HG03342 (cell line): ENCODE measurements at regions not wholly inside any gene's neighbourhood (a gene's known extent, or its start where the extent isn't known, plus 50 kb on each side); places are given as distances from the start of the nearest gene placed in this dataset.

Experiments
- ATAC-seq: cut with Tn5 transposase; IDR thresholded peaks from one replicate; pipeline ENCODE4 v1.9.1; 2021; ENCODE audit warnings: mild to moderate bottlenecking, moderate library complexity; ENCODE audit not compliant: unreplicated experiment

- no peak for ATAC-seq
Observed at GRCh38 chr2:7940723-7941122, 741.1 kb upstream of the ID2 start.

DNA sequence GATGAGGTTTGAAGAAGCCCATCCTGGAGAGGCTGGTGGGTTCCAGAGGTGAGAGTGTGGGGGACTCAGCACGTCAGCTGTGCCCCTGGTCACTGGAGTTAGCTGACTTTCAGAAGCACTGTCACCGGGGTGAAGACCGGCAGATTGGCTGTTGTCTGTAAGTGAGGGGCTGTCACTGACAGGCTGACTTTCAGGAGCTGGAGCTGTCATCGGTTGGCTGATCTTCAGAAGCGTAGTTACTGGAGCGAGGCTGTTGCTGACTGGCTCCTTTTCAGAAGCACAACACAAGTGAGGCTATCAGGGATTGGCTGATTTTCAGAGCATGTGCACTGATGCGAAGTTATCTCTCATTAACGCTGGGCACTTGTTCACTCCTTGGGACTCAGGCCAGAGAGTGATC lies 738.4 kb upstream of the ID2 start:
- no peak for ATAC-seq

DNA sequence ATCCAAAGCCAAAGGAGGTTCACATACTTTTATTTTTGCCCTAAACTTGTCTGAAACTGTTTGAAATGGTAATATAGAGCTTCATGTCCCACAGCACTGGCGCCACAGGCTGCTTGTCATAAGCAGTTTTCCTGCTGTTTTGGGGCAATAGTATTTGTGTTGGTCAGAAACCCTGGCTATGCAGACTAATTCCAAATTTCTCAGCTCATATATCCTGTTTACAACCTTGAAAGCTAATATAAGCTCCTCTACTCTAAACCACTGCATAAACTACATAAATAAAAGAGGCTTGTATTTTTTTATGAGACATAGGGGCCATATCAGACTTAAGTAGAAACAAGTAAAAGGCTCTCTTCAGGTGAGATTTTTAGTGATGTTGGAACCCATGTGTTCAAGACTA lies 736.8 kb upstream of the ID2 start:
- ATAC-seq: no peak

GRCh38 chr2:7950035-7950612 lies 731.7 kb upstream of the ID2 start:
- no peak for ATAC-seq

DNA sequence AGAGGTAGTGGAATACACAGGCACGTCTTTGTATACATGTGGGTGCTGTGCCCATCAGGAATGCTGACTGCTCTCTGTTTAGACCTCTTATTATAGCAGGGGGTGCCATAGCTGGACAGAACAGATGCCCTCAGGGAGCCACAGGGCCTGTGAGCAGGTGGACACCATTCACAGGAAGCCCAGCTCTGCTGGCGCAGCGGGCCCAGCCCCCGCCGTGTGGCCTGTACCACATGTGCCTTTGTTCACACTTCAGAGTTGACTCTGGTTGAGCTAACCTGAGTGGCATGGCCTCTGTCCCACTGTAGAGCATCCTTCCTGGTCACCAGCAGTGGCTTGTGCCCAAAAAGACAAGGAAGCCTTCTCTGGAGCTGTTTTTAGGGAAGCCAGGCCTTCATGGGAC lies 730.9 kb upstream of the ID2 start:
- no peak for ATAC-seq

GRCh38 chr2:7951490-7951889 lies 730.4 kb upstream of the ID2 start:
- ATAC-seq: no peak

- ATAC-seq: no peak
Observed at GRCh38 chr2:7952046-7952745, 729.7 kb upstream of the ID2 start.

- no peak for ATAC-seq
Observed at GRCh38 chr2:7953195-7953594, 728.7 kb upstream of the ID2 start.

GRCh38 chr2:7954234-7954633 lies 727.6 kb upstream of the ID2 start:
- ATAC-seq: no peak

- ATAC-seq: no peak
Observed at GRCh38 chr2:7956126-7956689, 725.6 kb upstream of the ID2 start.

DNA sequence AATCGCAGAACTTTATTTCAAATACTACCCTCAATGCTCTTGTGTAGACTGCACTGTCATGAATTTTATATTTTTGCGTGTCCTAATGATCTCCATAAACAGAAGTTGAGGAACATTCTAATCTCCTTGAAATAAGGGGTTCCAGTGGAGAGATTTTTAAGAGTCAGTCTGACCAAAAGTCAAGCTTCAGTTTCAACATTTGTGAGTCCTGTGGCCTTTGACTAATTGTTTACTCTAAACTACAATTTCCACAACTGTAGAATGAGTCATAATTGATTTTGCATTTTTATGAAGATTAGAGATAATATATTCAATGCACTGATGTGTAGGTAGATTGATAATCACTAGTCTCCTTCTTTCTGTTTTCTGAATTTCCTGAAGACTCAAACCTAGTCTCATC lies 720.3 kb upstream of the ID2 start:
- ATAC-seq: no peak

- ATAC-seq: no peak
Observed at GRCh38 chr2:7962161-7962560, 719.7 kb upstream of the ID2 start.

- ATAC-seq: no peak
Observed at GRCh38 chr2:7963787-7964186, 718.1 kb upstream of the ID2 start.

GRCh38 chr2:7966032-7966431 lies 715.8 kb upstream of the ID2 start:
- no peak for ATAC-seq

GRCh38 chr2:7967707-7968405 lies 714.0 kb upstream of the ID2 start:
- ATAC-seq: no peak

DNA sequence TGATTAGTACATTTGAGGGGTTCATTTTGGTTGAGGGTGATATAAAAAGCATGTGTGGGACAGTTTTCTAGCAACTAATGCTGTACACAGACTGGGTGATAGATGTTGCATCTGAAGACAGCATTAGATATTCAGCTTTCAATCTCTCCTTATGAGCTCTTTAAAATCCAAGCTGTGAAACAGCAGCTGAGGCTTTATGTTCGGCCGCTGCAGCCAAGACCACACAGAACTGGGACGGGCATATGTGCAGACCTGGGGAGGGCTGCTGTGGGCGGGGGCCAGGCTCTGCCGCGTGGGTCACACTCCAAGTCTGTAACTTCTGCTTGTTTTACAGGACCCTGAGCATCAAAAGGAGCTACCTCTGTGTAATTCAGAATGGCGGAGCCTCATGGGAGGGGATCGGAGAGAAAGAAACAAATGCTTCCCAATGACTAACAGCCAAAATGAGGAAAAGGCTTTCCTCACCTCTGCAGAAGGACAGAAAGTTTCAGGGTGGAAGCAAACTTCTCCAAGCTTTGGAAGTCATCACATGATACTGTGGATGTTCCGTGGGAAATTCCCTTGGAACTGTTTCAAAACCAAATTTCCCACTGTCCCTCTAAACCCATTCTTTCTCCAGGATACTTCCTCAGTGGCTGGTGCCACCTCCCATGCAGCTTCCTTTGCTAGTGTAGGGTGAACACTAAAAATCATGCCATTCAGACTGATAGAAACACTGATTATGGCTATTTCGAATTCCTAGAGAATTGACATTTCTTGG lies 711.9 kb upstream of the ID2 start:
- ATAC-seq: no peak

GRCh38 chr2:7971248-7971647 lies 710.6 kb upstream of the ID2 start:
- ATAC-seq: no peak

DNA sequence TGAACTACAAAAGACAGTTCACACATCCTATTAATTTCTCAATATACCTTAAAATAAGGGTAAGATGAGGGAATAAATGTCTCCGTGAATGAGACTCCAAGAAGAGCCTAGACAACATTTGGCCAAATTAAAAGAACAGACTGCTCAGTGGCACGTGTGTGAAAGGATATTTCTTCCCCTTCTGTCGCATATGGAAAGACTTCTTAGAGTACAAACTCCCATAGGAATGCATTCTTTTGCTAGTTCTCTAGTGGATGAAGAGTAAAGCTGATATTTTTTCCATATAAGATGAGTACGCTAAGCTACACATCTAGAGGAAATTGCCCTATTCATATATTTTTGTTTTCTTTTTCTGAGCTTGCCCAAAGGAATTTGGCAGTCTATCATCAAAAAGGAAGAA lies 710.0 kb upstream of the ID2 start:
- ATAC-seq: no peak

DNA sequence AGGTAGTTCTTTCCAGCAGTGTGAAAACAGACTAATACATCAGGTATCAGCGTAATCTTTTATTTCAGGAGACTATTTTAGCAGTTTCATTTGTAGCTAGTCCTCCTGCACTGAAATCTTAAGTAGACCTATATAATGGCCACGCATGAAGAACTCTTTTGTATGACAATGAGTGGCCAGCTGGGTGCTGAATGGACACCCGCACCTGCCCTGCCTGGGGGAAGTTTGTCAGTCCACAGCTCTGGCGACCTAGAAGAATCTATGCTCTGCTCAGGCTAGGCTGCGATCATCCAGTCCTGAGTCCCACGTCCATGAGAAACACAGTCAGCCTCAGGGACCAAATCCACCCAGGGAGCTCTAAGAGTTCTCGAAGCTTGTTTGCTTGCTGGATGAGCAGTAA lies 709.2 kb upstream of the ID2 start:
- ATAC-seq: no peak

- ATAC-seq: no peak
Observed at GRCh38 chr2:7973801-7974480, 707.9 kb upstream of the ID2 start.

GRCh38 chr2:7974936-7975335 lies 706.9 kb upstream of the ID2 start:
- ATAC-seq: no peak
